A673 (cell line): ENCODE measurements at regions not wholly inside any gene's neighbourhood (a gene's known extent, or its start where the extent isn't known, plus 50 kb on each side); places are given as distances from the start of the nearest gene placed in this dataset.

Experiments used
- EZH2 ChIP-seq: fragments of 200-600 bp; sonication (generic); IDR thresholded peaks from 2 replicates; pipeline ENCODE4 v1.6.1; 2017; ENCODE audit warnings: borderline replicate concordance, low read depth, mild to moderate bottlenecking, mixed read lengths, antibody characterized with exemption, low read length; ENCODE audit not compliant: poor library complexity, severe bottlenecking
- TF ChIP-seq, protein P1 (sequence below): fragments of 300-800, 200-600 bp; sonication (generic); conservative IDR thresholded peaks from 2 replicates; pipeline ENCODE4 v1.5.1; 2017; ENCODE audit warnings: low read depth, mild to moderate bottlenecking, antibody characterized with exemption, low read length, moderate library complexity, mixed read lengths

DNA sequence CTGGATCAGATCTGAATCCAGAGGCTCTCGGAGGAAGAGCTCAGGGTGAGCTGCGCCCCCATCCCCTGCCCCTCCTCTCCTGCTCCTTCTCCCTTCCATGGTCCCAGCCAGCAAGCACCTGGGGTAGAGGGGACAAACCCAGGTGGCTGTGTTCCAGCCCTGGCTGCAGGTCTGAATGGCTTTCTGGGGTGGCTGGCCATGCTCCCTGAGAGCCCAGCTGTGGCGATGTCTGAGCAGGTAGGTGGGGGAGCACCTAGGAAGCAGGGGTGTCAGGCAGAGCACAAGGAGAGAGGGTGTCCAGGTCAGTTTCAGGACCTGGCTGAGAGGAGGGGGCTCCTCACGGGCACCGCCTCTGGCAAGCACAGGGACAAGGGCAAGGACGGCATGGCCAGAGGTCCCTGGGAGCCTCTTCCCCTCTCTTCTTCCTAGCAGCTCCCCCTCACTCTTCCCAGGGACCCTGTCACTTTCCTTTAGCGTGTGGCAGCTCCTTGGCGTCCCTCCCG, 310.0 kb downstream of the SEC14L1 start:
- TF ChIP-seq, protein P1, sequence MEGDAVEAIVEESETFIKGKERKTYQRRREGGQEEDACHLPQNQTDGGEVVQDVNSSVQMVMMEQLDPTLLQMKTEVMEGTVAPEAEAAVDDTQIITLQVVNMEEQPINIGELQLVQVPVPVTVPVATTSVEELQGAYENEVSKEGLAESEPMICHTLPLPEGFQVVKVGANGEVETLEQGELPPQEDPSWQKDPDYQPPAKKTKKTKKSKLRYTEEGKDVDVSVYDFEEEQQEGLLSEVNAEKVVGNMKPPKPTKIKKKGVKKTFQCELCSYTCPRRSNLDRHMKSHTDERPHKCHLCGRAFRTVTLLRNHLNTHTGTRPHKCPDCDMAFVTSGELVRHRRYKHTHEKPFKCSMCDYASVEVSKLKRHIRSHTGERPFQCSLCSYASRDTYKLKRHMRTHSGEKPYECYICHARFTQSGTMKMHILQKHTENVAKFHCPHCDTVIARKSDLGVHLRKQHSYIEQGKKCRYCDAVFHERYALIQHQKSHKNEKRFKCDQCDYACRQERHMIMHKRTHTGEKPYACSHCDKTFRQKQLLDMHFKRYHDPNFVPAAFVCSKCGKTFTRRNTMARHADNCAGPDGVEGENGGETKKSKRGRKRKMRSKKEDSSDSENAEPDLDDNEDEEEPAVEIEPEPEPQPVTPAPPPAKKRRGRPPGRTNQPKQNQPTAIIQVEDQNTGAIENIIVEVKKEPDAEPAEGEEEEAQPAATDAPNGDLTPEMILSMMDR = no peak
- TF ChIP-seq EZH2 = no peak
